HL-60 (cell line): ENCODE measurements at regions not wholly inside any gene's neighbourhood (a gene's known extent, or its start where the extent isn't known, plus 50 kb on each side); places are given as distances from the start of the nearest gene placed in this dataset.

ENCODE experiments used
- DNase-seq, 2 experiments: peaks; one replicate each; pipeline ENCODE4 v3.0.0-alpha.2; 2010 to 2020; ENCODE audit warnings: low read depth in 1 of 2, low spot score in 1 of 2
- H3K27ac ChIP-seq: fragments of 250-450 bp; sonication (Bioruptor Pico); replicated peaks from 2 replicates; pipeline ENCODE4 v1.5.1; 2020; ENCODE audit warnings: mild to moderate bottlenecking, moderate library complexity
- H3K27me3 ChIP-seq: fragments of 250-450 bp; sonication (Bioruptor Pico); 2 replicates; pipeline ENCODE4 v1.5.1; 2021; ENCODE audit warnings: mild to moderate bottlenecking, moderate library complexity; ENCODE audit not compliant: insufficient read depth, poor library complexity, severe bottlenecking
- H3K4me3 ChIP-seq: replicated peaks from 2 replicates; pipeline ENCODE4 v1.5.1; 2011; ENCODE audit warnings: mild to moderate bottlenecking, control low read depth, low read length; ENCODE audit not compliant: insufficient read depth
- GABPA ChIP-seq: IDR thresholded peaks from 2 replicates; pipeline ENCODE4 v1.6.1; 2012; ENCODE audit warnings: low read depth
- POLR2AphosphoS5 ChIP-seq: IDR thresholded peaks from 2 replicates; pipeline ENCODE4 v1.6.1; 2012; ENCODE audit warnings: low read depth
- REST ChIP-seq: IDR thresholded peaks from 2 replicates; pipeline ENCODE4 v1.6.1; 2012; ENCODE audit warnings: low read depth; ENCODE audit not compliant: insufficient replicate concordance
- SPI1 ChIP-seq: IDR thresholded peaks from 2 replicates; pipeline ENCODE4 v1.6.1; 2012; ENCODE audit warnings: low read depth, mild to moderate bottlenecking, borderline replicate concordance
- TF ChIP-seq, protein P1 (sequence below): IDR thresholded peaks from one replicate; pipeline ENCODE4 v1.5.1; 2011; ENCODE audit warnings: low read length, control low read depth, inconsistent platforms; ENCODE audit not compliant: insufficient read depth

- H3K27me3 ChIP-seq = peaks cover 8% of the 10 kb centered on the region
- no peak for DNase-seq
- H3K4me3 ChIP-seq = no peak overlapping the region
- no peak overlapping the region for H3K27ac ChIP-seq
- TF ChIP-seq REST (no peak), POLR2AphosphoS5 (no peak), SPI1 (peak; percentile 31), GABPA (no peak)
These were observed 680.9 kb downstream of the SATB2 start for GRCh38 chr2:198776616-198777406.

- Histone ChIP-seq H3K27ac (no peak overlapping the region), H3K4me3 (no peak overlapping the region), H3K27me3 (peaks cover 10% of the 10 kb centered on the region)
- no peak for DNase-seq
- TF ChIP-seq, protein P1, sequence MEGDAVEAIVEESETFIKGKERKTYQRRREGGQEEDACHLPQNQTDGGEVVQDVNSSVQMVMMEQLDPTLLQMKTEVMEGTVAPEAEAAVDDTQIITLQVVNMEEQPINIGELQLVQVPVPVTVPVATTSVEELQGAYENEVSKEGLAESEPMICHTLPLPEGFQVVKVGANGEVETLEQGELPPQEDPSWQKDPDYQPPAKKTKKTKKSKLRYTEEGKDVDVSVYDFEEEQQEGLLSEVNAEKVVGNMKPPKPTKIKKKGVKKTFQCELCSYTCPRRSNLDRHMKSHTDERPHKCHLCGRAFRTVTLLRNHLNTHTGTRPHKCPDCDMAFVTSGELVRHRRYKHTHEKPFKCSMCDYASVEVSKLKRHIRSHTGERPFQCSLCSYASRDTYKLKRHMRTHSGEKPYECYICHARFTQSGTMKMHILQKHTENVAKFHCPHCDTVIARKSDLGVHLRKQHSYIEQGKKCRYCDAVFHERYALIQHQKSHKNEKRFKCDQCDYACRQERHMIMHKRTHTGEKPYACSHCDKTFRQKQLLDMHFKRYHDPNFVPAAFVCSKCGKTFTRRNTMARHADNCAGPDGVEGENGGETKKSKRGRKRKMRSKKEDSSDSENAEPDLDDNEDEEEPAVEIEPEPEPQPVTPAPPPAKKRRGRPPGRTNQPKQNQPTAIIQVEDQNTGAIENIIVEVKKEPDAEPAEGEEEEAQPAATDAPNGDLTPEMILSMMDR = no peak
- TF ChIP-seq REST (no peak), POLR2AphosphoS5 (no peak), GABPA (no peak), SPI1 (no peak)
These were observed 682.0 kb downstream of the SATB2 start for GRCh38 chr2:198775737-198776136.

- Histone ChIP-seq H3K27me3 (peaks cover 10% of the 10 kb centered on the region), H3K27ac (no peak overlapping the region), H3K4me3 (no peak overlapping the region)
- no peak for DNase-seq
- TF ChIP-seq REST = no peak
- TF ChIP-seq, protein P1 = no peak
- no peak for TF ChIP-seq SPI1
- TF ChIP-seq POLR2AphosphoS5 = no peak
- TF ChIP-seq GABPA = no peak
These were observed 683.2 kb downstream of the SATB2 start for GRCh38 chr2:198774576-198774975.
